ENCODE measurements at regions not wholly inside any gene's neighbourhood (a gene's known extent, or its start where the extent isn't known, plus 50 kb on each side); places are given as distances from the start of the nearest gene placed in this dataset.

DNA sequence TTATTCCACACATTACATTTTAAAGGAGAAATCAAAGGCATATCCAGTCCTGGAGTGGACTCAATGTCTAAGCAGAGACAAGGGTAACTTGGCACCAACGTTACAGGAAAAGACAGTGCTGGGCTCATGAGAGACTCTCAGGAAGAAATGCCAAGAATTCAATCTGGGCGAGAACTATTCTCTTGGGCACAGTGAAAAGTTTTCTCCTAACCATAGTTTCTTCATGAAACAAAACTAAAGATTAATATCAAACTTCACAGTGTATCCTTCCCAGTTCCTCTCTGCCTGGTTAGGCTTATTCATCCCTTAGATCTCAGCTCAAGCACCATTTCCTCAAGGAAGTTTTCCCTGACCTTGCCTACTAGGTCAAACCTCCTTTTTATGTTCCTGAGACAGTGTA, 109.4 kb upstream of the TLL1 start:
- H3K27ac Mint-ChIP-seq, result no peak overlapping the region
- H3K9me3 Mint-ChIP-seq, result peaks cover 0 to 6% of the 10 kb centered on the region in 2 donors
- no peak for ATAC-seq
- H3K36me3 Mint-ChIP-seq, result no peaks in the 10 kb centered on the region
- DNase-seq (ENCODE audit: low spot score in 2 of 2), result no peak

DNA sequence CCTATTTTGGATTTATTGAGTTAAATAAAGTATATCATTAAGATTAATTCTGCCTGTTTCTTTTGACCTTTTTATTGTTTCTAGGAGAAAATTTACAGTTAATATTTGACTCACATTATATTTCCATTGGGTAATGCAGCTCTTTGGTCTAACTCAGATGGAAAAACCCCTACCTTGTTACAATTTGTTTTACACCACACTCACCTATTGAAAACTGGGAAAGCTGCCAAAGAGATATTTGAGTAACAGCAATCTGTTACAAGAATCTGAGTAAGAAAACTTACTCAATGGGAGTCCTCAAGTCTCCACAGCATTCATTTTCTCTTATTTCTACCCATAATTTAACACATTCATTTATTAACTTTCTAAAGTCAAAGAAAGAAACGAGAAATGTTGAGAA, 108.0 kb upstream of the TLL1 start:
- H3K9me3 Mint-ChIP-seq, result peaks cover 0 to 6% of the 10 kb centered on the region in 2 donors
- H3K36me3 Mint-ChIP-seq, result no peaks in the 10 kb centered on the region
- no peak overlapping the region for H3K27ac Mint-ChIP-seq
- ATAC-seq (no peak), DNase-seq (ENCODE audit: low spot score in 2 of 2) (no peak)

DNA sequence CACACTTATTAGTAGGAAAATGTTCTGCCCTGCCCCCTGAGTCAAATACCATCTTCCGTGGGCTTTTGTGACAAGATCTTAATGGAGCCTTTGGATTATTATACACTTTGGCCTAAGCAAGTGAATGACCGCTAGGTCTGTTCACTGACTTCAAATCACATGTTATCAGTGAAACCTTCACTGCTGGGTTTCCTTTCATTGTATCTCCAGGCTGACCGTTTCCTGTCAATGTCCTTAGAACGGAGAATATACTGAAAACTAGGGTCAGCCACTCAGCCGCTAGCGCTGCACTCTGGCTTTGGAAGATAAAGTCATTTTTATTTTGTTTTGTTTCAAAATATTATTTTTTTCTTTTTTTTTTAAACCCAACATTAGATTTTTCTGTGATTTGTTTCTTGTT, 107.0 kb upstream of the TLL1 start:
- no peak overlapping the region for H3K27ac Mint-ChIP-seq
- H3K9me3 Mint-ChIP-seq, result peaks cover 0 to 6% of the 10 kb centered on the region in 2 donors
- DNase-seq (ENCODE audit: low spot score in 2 of 2) (no peak), ATAC-seq (no peak)
- no peaks in the 10 kb centered on the region for H3K36me3 Mint-ChIP-seq

- Mint-ChIP-seq H3K36me3 (no peaks in the 10 kb centered on the region), H3K9me3 (peaks cover 0 to 6% of the 10 kb centered on the region in 2 donors), H3K27ac (no peak overlapping the region)
- ATAC-seq (no peak), DNase-seq (ENCODE audit: low spot score in 2 of 2) (no peak)
Measured at GRCh38 chr4:165766976-165767375, 106.1 kb upstream of the TLL1 start.

DNA sequence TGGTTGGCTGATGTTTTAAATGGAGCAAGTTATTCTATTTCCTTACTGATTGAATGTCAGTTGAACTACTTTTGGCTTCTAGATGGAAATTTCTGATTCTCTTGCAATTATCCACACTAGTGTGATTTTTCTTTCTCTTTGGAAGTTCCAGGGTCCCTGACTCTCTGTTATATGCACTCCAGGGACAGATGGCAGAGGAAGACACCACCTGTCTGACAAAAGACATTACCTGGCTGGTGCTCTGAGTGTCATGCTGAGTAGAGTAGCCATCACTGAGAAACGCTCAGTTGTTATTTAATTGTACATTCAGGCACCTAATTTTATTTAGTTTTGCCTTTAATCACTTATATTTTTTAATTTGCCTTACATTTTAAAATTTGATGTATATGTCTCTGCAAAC, 105.4 kb upstream of the TLL1 start:
- ATAC-seq (no peak), DNase-seq (ENCODE audit: low spot score in 2 of 2) (no peak)
- Mint-ChIP-seq H3K36me3 (no peaks in the 10 kb centered on the region), H3K27ac (no peak overlapping the region), H3K9me3 (peaks cover 0 to 6% of the 10 kb centered on the region in 2 donors)

- Mint-ChIP-seq H3K36me3 (no peaks in the 10 kb centered on the region), H3K9me3 (peaks cover 0 to 6% of the 10 kb centered on the region in 2 donors), H3K27ac (no peak overlapping the region)
- no peak for DNase-seq (ENCODE audit: low spot score in 2 of 2)
- no peak for ATAC-seq
Measured at GRCh38 chr4:165768281-165768680, 104.8 kb upstream of the TLL1 start.

DNA sequence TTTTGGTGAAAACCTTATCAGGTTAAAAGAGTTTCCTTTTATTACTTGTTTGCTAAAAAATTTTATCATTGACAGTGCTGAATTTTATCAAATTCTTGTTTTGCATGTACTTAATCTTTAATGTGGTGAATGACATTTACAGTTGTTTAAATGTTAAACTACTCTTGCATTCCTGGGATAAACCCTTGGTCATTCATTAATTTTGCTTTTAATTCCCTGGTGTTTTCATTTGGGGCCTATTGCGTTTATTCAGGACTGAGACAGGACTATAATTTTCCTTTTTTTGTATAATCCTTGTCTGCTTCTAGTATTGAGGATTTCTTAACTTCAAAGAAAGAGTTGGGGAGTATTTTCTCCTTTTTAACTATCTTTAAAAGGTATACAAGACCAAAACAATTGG, 98.7 kb upstream of the TLL1 start:
- Mint-ChIP-seq H3K9me3 (peaks cover 4% of the 10 kb centered on the region in 2 donors), H3K27ac (no peak overlapping the region), H3K36me3 (no peaks in the 10 kb centered on the region)
- ATAC-seq, result no peak
- no peak for DNase-seq (ENCODE audit: low spot score in 2 of 2)

DNA sequence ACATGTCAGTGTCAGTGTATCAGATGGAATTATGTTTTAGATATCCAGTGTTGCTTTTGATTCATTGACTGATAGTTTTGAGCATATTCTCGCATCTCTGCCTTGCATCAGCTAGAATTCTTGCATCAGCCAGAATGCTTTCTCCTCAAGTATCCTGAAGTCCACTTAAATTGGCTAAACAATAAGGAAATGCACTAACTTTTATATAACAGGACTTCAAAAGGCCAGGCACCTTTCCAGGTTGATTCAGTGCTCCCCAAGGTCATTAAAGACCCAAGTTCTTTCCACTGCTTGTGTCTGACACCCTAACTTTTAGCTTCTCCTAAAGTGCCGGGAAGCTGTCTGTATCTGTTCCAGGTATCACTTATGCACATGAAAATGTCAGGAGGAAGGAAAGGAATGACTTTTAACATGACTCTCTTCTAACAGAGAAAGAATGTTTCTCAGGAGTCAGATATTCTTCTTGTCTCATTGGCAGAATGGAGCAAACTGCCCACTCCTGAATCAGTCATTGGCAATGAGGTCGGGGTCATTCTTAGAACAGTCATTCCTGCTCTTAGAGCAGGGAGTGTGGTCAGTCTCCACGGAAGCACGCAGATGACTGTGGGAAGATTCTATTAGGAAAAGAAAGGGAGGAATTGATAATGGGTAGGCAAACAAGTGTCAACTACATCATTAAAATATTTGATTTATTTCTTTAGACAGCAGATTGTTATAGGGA, 92.9 kb upstream of the TLL1 start:
- ATAC-seq (no peak), DNase-seq (ENCODE audit: low spot score in 2 of 2) (no peak)
- no peaks in the 10 kb centered on the region for H3K36me3 Mint-ChIP-seq
- peaks cover 4% of the 10 kb centered on the region in 2 donors for H3K9me3 Mint-ChIP-seq
- H3K27ac Mint-ChIP-seq, result no peak overlapping the region

DNA sequence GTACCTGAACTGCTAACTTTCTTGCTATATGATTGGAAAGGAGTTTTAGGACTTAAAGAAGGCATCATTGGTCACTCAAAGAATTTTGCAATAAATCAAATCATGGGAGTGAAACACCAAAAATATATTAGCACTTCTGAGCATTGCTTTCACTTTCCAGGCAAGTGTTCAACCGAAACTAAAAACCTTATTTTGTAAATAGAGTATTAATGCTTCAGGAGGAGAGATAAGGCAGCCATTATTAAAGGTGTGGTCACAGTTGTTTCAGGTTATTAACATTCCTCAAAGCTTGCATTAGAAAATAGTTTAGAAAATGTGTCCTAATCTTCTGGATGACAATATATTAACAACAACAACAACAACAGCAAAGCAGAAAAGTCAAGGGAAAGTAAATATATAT, 92.3 kb upstream of the TLL1 start:
- Mint-ChIP-seq H3K27ac (no peak overlapping the region), H3K36me3 (no peaks in the 10 kb centered on the region), H3K9me3 (peaks cover 4% of the 10 kb centered on the region in 2 donors)
- ATAC-seq (no peak), DNase-seq (ENCODE audit: low spot score in 2 of 2) (no peak)

DNA sequence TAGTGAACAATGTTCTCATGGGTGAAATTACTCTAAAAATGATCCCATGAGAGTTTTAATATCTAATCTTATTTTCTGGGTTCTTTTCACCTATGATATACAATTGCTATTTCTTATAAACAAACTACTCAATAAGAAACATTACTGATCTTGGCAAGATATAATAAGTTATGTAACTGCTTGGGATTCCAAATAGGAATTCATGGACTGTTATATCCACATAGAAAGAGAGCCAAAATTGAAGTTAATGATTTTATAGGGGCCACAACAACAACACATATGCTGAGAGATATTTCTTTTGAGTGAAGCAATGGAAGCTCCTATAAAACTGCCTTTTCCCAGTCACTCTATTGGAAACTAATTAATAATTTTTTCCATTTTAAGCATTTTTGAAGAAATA, 90.4 kb upstream of the TLL1 start:
- ATAC-seq (no peak), DNase-seq (ENCODE audit: low spot score in 2 of 2) (no peak)
- Mint-ChIP-seq H3K36me3 (no peaks in the 10 kb centered on the region), H3K9me3 (peaks cover 0 to under 1% of the 10 kb centered on the region in 2 donors), H3K27ac (no peak overlapping the region)

GRCh38 chr4:165783626-165784025, 89.4 kb upstream of the TLL1 start:
- Mint-ChIP-seq H3K36me3 (no peaks in the 10 kb centered on the region), H3K9me3 (no peaks in the 10 kb centered on the region), H3K27ac (no peak overlapping the region)
- DNase-seq (ENCODE audit: low spot score in 2 of 2) (no peak), ATAC-seq (no peak)

- Mint-ChIP-seq H3K27ac (no peak overlapping the region), H3K36me3 (no peaks in the 10 kb centered on the region), H3K9me3 (no peaks in the 10 kb centered on the region)
- ATAC-seq (no peak), DNase-seq (ENCODE audit: low spot score in 2 of 2) (no peak)
Measured at GRCh38 chr4:165784672-165785071, 88.4 kb upstream of the TLL1 start.

- ATAC-seq, result no peak
- no peak for DNase-seq (ENCODE audit: low spot score in 2 of 2)
- no peaks in the 10 kb centered on the region for H3K9me3 Mint-ChIP-seq
- no peaks in the 10 kb centered on the region for H3K36me3 Mint-ChIP-seq
- H3K27ac Mint-ChIP-seq, result no peak overlapping the region
Measured at GRCh38 chr4:165785337-165785736, 87.7 kb upstream of the TLL1 start.

DNA sequence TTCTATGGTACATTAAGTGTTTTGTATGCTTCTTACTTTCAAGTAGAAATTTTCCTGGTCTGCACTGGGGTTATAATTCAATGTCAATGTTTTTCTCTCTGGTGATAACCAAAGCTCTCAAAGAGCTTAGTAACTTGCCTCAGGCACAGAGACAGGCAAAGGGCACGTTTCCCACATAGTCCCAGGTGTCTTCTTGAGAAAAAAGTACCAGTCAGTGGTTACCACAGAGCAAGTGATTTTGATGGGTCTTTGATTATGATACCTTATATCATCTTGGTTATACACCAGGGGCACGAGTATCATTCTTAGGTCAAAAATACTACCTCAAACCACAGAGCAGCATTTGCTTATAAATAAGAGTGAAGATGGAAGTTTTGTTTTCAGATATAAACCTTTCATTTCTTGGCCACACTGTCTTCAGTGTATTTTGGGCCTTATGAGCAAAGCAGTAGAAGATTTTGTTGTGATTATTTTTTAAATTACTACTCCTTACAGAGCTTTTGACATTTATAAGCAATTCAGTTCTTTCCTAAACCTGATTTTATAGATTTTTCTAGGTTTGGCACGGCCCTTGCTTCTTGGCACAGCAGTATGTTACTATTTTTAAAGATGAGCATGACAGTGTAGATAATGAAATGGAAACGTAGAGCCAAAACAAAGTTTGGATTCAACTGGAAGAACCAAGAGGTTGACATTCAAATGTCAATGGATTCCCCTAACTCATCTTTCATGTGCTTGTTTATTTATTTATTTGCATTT, 85.3 kb upstream of the TLL1 start:
- no peaks in the 10 kb centered on the region for H3K36me3 Mint-ChIP-seq
- H3K9me3 Mint-ChIP-seq, result no peaks in the 10 kb centered on the region
- ATAC-seq, result no peak
- DNase-seq (ENCODE audit: low spot score in 2 of 2), result no peak
- H3K27ac Mint-ChIP-seq, result no peak overlapping the region

DNA sequence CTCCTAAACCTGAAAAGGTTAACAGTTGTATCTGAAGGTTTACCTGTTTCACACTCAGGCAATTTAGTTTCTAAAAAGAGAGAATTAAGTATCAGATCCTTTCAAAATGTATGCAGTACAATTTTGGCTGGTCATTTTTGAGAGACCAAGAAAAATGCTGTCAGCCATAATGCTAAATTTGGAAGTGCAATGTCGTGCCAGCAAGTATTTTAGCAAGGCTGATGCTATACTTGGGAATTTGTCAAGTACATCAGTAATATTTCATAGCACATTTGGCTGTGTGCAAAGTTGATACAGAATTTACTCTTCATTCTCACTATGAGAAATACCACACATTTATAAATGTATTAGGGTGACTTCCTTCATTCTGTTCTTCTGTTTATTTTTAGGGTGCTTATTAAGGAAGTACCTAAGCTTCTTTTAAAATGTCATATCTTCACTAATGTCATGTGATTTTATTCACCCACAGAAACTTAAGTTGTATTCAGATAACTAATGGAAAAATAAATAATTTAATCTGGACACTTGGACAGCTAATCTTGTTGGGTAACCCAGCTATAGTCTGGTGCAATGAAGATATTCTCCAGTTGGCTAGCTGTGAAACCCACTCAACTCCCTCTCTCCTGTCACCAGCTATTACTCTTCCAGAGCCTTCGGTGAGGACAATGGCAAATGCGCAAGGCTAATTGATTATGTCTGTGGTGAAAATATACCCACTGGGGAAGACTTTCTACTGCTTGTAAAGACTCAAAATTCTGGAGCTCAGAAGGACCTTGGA, 84.2 kb upstream of the TLL1 start:
- Mint-ChIP-seq H3K27ac (no peak overlapping the region), H3K36me3 (no peaks in the 10 kb centered on the region), H3K9me3 (no peaks in the 10 kb centered on the region)
- ATAC-seq, result no peak
- DNase-seq (ENCODE audit: low spot score in 2 of 2), result no peak

- Mint-ChIP-seq H3K27ac (no peak overlapping the region), H3K36me3 (no peaks in the 10 kb centered on the region), H3K9me3 (peaks cover 3 to 5% of the 10 kb centered on the region in 2 donors)
- ATAC-seq (no peak), DNase-seq (ENCODE audit: low spot score in 2 of 2) (no peak)
Measured at GRCh38 chr4:165793236-165793635, 79.8 kb upstream of the TLL1 start.

DNA sequence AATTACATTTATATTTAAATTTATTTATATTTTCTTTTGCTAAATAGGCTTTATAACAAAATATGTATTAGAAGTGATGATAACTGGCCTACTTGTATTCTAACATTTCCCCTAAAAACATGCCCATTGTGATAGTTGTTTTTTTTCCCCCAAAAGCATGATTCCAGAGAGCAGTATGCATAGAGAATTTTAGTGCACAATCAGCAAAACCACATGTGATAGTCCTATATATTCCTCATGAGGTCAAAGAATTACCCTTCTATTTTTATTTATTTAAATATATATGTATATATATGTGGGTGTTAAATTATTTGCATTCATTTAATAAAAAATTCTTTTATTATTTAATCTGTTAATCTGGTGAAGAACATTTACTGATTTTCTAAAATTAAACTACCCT, 78.2 kb upstream of the TLL1 start:
- DNase-seq (ENCODE audit: low spot score in 2 of 2) (no peak), ATAC-seq (no peak)
- peaks cover 3 to 5% of the 10 kb centered on the region in 2 donors for H3K9me3 Mint-ChIP-seq
- no peak overlapping the region for H3K27ac Mint-ChIP-seq
- H3K36me3 Mint-ChIP-seq, result no peaks in the 10 kb centered on the region
